ENCODE measurements at regions not wholly inside any gene's neighbourhood (a gene's known extent, or its start where the extent isn't known, plus 50 kb on each side); places are given as distances from the start of the nearest gene placed in this dataset.

GRCh38 chr4:116913451-116913850 lies 171.9 kb downstream of the TRAM1L1 start:
- Mint-ChIP-seq H3K9me3 (no peaks in the 10 kb centered on the region), H3K36me3 (ENCODE audit: low read depth) (no peaks in the 10 kb centered on the region), H3K4me3 (no peak overlapping the region), H3K27ac (no peak overlapping the region), H3K4me1 (no peaks in the 10 kb centered on the region), H3K27me3 (ENCODE audit: insufficient read depth, low read depth, poor library complexity) (peaks cover 2% of the 10 kb centered on the region)
- ATAC-seq (no peak), DNase-seq (ENCODE audit: low spot score) (no peak)
- Histone ChIP-seq H3K36me3 (ENCODE audit: insufficient read depth) (no peaks in the 10 kb centered on the region), H3K4me3 (no peak overlapping the region), H2AFZ (no peak overlapping the region), H3F3A (replicated peaks; ENCODE audit: low read depth) (no peaks in the 10 kb centered on the region), H3K4me1 (ENCODE audit: insufficient read depth) (no peaks in the 10 kb centered on the region), H4K20me1 (replicated peaks; ENCODE audit: insufficient read depth) (no peaks in the 10 kb centered on the region), H3K9me2 (ENCODE audit: insufficient read depth) (no peaks in the 10 kb centered on the region), H3K79me2 (replicated peaks; ENCODE audit: insufficient read depth) (no peaks in the 10 kb centered on the region), H3K27me3 (ENCODE audit: insufficient read depth) (no peaks in the 10 kb centered on the region), H3K27ac (ENCODE audit: low read depth) (no peak overlapping the region), H3K4me2 (no peak overlapping the region)
- no peak for TF ChIP-seq CREB1 (CRISPR knock-in tag; IDR thresholded peaks at IDR 0.05; ENCODE audit: low read depth)
- no peak for TF ChIP-seq ZNF462 (CRISPR knock-in tag; IDR thresholded peaks at IDR 0.05)
- TF ChIP-seq NANOG (IDR thresholded peaks at IDR 0.05; ENCODE audit: borderline replicate concordance): no peak
- TF ChIP-seq REST (IDR thresholded peaks at IDR 0.05; ENCODE audit: unreplicated experiment): no peak
- TF ChIP-seq EZH2 (IDR thresholded peaks at IDR 0.05; ENCODE audit: low read depth, unreplicated experiment): no peak
- no peak for TF ChIP-seq CTCF (conservative IDR thresholded peaks at IDR 0.05; ENCODE audit: low read depth in 2 of 2)
- no peak for TF ChIP-seq STAT1 (IDR thresholded peaks at IDR 0.05; ENCODE audit: unreplicated experiment)
- TF ChIP-seq ZNF114 (CRISPR knock-in tag; IDR thresholded peaks at IDR 0.05): no peak
- no peak for TF ChIP-seq EZH2phosphoT487 (IDR thresholded peaks at IDR 0.05; ENCODE audit: unreplicated experiment)
- TF ChIP-seq JUNB (IDR thresholded peaks at IDR 0.05; ENCODE audit: unreplicated experiment): no peak
- no peak for TF ChIP-seq POLR2AphosphoS5 (IDR thresholded peaks at IDR 0.05; ENCODE audit: low read depth)
- no peak for TF ChIP-seq ETS1 (IDR thresholded peaks at IDR 0.05)
- TF ChIP-seq ZNF331 (CRISPR knock-in tag; IDR thresholded peaks at IDR 0.05; ENCODE audit: low read depth): no peak

Measured in GM23338 (cell line).